NCI-H1105 (cell line): ENCODE measurements at regions not wholly inside any gene's neighbourhood (a gene's known extent, or its start where the extent isn't known, plus 50 kb on each side); places are given as distances from the start of the nearest gene placed in this dataset.

Source experiments
- DNase-seq: peaks from one replicate; lab custom pipeline; 2025; lab: John Stamatoyannopoulos, UW

DNA sequence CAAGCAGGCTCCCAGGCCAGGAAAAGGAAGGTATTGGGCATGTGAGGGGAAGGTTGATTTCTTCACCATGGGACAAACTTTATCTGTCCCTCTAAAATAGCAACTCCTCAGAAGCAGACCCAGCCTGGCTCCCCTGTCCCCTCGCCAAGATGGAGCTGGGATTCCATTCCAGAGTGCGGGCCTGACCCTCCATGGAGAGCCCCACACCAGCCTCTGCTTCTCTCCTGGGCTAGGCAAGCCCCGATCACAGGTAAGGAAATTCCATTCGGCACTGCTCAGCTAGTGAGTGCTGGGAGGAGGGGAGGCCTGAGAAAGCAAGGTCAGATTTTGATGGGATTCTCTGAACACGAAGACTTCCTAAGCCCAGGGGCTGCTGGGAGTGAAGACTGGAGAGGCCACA, 98.4 kb downstream of the EFNB1 start:
- no peak for DNase-seq

DNA sequence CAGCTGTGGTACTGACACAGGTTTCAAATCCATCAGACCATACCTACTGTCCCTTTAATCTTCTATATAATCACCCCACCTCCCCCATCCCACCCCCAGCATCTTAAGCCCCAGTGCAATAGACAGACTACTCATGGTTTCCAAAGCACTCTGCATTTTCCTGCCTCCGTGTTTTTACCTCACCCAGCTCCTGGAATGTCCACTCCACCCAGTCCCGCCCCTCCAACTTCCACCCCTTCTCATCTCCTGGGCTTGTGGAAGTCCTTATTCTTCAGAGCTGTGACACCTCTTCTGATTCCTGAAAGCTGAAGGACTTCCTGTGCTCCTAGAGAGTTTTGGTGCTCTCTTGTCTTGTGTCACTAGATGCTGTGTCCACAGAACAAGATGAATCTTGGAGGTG, 94.3 kb downstream of the EFNB1 start:
- DNase-seq = no peak

DNA sequence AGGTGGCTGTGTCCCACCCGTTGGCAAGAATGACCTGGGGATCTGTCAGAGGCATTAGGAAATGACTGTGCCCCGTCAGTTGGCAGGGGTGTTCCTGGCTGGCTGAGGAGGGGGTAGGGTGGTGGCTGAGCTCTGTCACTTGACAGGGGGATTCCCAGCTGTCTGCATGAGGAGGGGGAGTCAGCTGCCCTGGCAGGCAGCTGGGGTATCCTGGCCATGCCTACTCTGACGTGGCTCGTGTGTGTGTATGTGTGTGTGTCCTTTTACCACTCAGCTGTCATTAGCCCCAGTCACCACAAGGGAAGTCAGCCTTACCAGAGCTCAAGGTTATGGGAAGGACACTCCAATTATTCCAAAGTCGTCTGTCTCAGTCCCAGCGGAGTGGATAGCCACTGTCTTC, 93.2 kb downstream of the EFNB1 start:
- no peak for DNase-seq

DNA sequence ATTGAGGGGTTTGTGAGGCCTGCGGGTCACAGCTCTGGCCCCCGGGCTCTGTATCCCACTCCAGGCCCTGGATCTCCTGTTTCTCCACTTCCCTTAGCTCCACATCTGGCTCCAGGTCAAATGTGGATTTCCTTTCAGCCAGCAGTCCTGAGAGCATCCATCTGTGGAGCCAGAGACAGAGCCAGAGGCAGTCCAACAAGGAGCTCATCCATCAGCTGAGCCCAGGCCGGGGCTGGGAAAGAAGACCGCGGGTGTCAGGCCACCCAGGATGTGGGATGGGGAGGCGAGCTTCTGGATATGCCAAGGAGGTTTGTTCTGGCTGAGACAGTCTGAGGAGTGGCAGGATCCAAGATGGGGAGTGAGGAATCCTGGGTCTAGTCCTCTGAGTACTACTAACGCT, 91.7 kb downstream of the EFNB1 start:
- DNase-seq = no peak

DNA sequence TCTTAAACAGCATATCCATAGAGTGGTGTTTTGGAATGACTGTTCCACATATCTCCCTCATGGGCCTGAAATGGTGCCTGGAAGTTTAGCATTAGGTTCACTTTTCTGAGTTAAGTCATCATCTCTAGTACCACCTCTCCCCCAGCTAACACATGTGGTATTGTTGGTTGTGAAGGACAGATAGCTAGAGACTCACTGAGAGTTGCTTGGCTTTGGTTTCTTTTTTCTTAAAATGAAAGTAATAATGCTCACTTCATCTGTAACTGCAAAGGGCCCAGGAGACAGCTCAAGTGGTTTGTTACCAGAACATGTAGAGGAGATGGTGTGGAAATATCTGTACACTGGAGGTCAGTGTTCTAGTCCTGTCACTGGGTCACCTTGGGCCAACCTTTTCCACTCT, 90.9 kb downstream of the EFNB1 start:
- DNase-seq = no peak

DNA sequence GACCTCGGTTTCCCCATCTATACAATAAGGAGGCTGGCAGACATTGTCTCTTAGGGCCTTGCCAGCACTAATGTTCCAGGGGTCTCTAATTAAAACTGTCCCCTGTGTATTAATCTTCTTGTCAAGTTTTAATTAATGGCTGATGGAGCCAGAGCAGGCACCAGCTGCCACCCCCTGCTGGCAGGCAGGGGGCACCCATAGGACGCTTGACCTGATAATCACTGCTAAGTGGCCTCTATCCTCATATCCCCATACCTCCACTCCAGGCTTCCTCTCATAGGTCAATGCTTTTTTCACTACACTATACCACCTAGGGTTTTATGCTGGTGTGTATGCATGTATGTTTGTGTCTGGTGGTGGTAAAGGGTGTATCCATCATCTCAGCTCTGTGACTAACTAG, 89.4 kb downstream of the EFNB1 start:
- no peak for DNase-seq

DNA sequence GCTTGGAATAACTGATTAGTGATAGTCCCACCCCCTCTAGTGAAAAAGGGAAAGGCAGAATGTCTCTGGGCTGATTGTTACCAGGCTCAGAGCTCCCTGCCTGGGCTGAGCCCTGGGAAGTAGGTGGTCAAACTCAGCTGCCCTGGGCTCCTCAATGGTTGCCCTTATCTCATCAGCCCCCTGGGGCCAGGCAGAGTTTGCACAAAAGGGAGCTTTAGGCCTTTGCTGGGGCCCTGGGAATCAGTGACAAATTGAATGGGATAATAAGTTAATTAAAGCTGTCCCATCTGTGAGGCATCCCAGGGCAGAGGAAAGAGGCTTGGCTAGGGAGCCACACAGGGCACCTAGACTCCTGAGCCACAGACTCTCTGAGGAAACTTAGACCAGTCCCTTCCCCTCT, 89.0 kb downstream of the EFNB1 start:
- DNase-seq = no peak

DNA sequence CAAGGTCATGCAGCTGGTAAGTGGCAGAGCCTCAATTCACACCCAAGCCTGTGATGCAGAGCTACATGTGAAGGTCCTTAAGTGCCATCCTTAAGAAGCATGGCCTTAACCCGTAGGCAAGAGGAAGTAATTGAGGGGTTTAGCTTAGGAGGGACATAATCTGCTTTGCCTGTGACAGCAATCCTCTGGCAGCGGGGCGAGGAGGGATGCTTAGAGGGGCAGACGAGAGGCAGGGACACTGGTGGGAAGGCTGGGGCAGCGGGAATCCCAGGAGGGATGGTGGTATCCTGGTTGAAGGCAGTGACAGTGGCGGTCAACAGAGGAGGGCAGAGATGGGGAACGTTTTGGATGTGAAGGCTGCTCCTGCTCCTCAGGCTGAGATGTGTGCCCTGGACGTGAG, 88.1 kb downstream of the EFNB1 start:
- no peak for DNase-seq

DNA sequence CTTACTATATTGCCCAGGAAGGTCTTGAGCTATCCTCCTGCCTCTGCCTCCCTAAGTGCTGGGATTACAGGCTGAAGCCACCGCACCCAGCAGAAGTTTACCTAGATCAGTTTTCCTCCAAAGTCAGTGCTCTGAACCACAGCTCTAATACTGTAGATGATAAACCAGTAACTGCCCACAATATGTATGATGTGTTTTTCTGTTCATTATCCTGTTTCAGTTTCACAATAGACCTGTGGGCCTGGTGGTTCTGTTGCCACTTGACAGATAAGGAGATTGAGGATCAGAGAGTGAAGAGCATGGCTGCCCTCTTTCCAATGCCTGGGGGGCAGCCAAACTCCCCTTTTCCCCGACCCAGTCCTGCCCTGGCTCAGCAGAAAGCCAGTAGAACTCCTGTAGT, 87.0 kb downstream of the EFNB1 start:
- DNase-seq = no peak

DNA sequence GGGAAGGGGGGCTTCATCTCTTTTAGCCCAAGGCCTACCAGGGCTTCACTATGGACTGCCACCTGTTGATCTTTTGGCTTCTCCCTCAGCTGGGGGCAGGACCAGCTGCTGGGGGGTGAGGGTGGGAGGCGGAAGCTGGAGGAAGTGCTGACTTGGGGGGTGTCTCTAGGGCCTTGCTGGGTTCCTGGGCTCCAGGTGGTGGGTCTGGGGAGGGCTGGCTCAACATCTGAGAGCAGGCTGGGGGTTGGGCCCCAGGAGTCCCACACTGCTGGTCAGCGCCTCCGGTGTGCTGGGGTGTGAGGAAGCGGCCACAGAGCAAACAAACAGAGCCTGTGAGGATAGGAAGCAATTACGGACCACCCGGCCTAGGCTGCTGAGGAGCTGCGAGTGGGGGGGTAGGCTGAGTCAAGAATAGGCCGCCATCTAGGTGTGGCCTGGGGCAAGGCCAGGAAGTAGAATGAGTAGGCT, 85.7 kb downstream of the EFNB1 start:
- no peak for DNase-seq

DNA sequence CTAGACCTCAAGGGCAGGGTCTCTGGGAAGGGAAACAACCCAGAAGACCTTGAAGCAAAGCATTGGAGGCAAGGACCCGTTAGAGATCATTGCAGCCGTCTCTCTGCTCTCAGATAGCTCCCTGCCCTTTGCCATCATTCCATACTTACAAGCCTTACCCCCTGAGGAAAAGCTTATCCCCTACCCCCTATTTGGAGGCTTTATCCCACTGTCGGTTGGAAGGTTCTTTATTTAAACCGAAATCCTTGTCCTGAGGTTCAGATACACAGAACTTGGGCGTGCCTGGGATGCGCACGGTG, 84.4 kb downstream of the EFNB1 start:
- no peak for DNase-seq

DNA sequence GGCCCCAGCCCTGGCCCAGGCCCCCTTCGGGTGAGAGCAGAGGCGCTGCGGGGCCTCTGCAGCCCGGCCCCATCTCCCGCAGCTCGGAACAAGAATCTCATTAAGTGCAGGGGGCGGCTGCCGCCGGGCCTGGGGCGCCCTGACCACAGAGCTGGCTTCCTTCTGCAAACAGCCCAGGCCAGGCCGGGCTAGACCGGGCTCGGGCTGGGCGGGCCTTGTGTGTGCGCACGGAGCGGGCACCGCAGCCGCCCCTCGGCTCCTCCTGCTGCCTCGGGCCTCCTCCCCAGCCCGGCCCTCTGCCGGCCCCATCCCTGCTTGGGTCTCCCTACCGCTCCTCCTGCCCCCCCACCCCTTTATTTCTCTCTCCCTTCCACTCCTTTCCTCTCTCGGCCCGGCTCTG, 83.3 kb downstream of the EFNB1 start:
- no peak for DNase-seq

DNA sequence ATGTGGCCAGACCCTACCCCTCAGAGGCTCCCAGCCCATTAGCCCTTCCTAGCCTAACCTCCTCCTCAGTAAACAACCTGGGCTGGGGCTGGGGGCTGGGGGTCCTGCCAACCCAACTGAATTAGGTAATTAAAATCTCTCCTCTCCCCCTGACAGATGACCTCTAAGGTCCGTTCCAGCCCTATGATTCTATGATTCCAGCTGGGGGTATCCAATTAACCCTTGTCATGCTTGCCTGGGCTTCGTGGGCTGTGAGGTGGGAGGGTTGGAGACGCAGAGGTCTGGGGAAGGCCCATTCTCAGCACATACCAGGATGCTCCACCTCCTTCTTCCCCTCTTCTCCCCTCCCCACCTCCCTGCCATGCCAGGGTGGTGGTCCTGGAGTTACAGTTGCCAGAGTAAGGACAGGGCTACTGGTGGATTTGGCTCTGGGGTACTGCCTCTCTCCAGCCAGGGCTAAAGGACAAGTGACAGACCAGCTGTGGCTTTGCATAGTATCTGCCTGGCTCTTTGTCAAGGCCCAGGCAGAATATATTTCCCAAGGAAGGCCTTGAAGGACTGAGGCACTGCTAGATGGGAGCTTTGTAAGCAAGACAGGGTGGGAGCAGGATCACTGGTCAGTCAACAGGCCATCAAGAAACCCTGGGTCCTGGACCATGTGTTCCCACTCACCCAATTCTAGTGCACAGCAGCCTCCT, 82.1 kb downstream of the EFNB1 start:
- no peak for DNase-seq

DNA sequence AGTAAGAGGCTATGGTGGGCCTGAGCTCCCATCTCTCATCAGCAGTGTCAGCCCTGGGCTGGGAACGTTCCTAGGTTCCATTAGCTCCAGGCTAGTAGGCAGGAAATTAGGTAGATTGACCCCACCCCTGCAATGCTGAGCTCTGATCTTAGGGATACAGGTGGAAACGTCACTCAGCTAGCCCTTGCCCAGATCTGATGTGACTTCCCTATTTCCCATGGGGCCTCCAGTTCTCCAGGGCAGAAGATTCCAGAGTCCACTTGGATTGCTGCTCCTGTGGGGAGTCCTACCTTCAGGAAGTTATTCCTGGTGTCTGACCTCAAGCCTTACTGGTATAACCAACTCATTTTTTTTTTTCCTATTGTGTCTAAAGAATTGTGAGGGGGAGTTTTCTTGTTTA, 81.1 kb downstream of the EFNB1 start:
- no peak for DNase-seq

DNA sequence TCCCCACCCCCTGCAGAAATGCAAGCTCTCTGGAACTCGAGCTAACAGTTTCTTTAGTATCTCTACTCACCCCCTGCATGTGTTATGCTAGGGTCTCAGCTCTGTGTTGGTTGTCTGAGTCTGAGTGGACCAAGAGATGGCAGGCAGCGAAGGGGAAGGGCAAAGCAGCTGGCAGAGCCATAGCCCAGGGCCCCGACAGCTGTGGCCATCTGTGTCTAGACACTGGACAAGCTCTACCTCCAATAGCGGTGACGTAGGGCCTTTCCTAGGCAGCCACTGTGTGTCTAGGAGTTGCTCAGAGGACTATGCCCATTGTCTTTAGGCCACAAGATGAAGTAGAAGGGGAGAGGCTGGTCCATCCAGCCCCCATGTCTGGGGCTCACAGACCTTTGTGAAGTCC, 79.2 kb downstream of the EFNB1 start:
- no peak for DNase-seq

DNA sequence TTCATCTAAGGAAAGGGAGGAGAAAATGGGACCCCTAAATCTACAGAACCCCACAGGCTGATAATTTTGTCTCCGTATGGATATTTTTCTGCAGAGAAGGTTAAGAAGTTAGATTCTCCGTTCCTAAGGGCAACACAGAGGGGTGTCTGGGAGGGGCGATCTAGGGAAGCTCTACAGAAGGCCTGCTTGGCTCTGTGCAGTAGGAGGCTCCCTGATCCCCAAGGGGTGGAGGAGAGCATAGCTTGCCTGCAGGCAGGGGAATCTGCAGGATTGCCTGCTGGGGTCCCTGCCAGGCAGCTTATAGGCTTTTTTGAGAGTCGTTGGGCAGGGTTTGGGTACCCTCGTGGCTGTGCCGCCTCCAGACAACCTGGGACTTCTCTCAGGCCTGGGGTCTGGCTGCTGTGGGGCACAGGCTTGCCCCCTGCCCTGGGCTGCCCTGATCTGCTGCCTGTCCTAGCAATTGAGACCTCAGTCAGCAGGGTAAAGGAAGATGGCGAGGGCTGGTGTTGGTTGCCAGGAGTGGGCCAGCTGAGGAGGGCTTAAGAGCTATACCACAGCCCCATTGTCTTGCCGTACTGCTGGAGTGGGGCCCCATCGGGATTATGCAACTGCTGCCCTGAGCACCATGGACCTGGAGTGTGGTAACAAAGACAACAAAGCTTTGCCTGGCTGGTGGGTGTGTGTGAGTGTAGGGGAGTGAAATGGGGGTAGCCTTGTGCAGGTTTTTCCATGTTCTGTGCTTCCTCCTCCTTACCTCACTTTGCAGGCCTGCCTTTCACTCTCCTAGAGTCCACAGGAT, 74.1 kb downstream of the EFNB1 start:
- DNase-seq = no peak

DNA sequence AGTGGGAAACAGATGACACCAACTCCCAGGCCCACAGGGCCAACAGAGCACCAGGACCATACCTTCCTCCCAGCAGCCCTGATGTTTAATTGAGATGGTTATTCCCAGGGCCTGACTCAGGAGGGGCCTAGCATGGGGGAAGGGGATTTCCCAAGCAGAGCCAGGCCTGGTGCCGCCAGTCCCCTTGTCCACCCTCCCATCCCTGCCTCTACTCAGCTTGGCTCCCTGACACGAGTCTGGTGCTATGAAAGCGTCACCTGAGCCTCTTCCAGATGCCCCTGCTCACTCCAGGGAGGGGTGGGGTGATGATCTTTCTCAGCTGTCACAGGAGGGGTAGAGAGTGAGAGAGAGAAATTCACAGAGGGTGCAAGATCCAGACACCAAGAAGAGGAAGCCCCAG, 72.7 kb downstream of the EFNB1 start:
- DNase-seq = no peak

DNA sequence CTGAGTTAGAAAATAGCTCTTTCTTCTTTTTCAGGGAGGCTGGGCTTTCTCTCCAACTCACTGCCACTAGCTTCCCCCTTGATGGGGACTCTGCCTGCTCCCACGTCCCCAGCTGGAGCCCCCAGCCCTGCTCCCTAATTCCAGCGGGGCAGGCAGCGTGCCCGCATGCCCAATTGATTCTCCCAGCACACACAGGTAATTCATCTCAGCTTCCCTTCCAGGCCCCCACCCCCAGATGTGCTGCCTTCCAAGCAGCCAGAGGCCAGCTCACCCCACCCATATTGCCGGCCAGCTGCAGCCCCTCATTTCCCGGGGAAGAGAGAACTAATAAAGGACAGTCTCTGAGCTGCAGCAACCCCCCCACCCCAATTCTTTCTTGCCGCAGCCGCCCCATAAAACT, 69.8 kb downstream of the EFNB1 start:
- no peak for DNase-seq

DNA sequence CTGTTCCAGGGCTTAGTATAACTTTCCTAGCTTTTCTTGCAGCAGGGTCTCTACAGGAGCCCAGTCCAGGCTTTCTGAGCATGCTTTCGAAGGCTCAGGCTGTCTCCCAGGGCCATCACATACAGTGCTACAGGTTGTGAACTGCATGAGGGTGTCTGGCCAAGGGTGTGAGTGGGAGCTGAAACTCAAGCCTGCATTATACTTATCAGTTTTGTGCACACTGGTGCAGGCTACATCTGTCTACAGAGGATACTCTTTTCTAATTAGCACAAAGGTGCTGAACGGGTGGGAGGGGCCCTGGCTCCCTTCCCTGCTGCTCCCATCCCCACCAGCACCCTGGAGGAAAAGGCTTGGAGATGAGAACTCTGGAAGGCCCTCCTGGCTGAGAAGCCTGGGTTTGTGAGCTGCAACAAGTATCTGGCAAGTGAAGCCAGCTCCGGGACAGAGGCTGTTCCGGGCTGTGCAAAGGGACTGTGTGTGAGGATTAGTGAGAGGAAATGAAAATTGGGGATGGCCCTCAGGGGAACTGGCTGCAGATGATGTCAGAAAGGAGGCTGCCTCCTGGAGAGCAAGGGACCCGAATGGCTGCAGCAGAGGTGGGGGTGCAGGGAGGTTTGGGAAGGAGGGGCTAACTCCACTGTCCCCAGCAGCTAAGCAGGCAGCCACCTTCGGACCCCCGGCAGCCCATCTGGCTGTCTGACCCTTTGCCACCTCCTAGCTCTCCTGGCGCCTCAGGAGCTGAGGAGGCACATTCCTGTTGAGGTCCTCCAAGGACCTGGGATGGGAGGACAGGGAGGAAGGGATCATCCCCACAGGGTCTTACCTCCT, 68.5 kb downstream of the EFNB1 start:
- no peak for DNase-seq

DNA sequence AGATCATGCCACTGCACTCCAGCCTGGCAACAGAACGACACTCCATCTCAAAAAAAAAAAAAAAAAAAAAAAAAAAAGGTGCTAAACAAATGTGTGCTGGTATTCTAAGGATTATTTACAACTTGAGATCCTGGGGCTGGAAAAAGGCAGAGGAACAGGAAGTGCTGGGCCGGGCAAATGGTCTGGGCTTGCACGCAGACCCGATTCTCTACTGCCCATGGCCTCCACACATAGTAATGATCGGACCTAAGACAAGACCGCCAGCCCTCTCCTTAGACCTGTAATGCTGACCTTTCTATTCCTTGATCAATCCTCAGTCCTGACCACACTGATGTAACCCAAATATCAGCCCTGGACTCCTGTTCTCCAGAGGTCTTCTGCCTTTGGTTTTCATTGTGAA, 67.8 kb downstream of the EFNB1 start:
- DNase-seq = no peak

DNA sequence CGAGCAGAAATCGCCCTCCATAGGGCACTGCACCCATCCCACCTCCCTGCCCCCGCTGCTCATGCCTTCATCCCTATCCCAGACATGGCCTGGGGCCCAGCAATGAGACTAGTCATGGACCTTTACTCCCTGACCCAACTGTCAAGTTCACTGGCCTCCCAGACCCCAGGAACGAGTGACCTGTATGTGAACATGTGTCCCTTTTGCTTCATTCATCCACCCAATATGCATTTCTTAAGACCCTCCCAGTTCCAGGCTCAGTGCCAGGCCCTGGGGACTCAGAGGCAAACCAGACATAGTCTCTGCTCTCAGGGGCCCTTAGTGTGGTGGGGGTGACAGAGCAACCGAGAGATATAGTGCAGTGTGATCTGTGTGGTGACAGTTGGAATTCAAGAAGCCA, 67.0 kb downstream of the EFNB1 start:
- no peak for DNase-seq

DNA sequence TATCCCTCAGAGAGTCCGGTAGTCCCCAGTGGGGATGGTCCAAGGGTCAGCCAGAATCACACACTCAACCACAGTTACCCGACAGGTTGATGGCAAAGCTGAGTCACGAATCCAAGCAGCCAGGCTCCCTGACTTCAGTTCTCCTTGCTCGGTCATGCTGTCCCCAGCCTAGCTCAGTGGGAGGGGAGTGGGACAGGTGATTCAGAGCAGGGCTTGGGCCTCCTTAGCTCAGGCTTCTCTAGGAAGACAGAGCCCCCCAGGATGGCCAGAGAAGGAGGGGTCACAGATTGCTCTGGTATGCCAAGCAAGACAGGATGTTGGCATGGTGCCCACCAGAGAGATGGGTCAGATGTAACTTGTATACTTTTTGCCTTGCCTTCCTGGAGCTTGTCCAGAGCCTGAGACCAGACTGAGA, 66.5 kb downstream of the EFNB1 start:
- DNase-seq = no peak
